ENCODE measurements at regions not wholly inside any gene's neighbourhood (a gene's known extent, or its start where the extent isn't known, plus 50 kb on each side); places are given as distances from the start of the nearest gene placed in this dataset.

DNA sequence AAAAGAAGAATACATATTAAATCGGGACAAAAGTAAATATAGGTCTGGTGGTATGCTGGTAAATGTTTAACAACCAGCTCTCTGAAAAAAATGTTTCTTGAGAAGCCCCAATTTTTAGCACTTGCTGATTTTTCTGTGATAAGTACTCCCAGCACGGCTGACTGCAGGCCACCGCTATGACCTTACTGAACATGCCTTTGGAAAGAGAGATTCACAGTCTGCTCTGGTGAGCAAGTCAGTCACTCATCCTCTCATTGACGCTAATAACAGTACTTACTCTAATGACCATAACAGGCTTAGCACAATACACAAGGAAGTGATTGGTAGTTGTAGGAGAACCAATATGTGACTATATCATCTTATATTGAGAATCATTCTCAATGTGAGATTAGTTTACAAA is 98.9 kb upstream of the BLTP1 start:
- no peak for DNase-seq (ENCODE audit: low read depth)
- H3K4me3 ChIP-seq (ENCODE audit: control insufficient read depth, low read depth, low read length) = no peak overlapping the region
- no peak for TF ChIP-seq CTCF (IDR thresholded peaks at IDR 0.05; ENCODE audit: control insufficient read depth, insufficient read depth, low read depth, low read length, missing control alignments)

DNA sequence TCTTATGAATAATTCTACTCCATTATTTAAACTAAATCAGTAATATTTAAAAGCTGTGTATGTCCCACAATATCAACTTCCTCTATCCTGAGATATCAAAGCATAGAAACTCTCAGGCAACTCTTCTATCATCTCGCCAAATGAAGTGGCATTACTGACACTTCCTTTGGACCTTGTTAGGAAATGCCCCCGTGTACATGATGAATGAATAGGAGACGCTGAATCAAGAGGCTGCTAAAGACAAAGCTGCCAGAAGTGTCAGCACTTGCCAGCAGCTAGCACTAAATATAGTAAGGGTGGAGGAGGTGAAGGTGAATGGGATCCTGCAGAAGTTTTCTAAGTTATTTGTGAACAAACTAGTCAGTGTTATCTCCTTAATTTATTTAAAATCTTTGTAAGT is 99.5 kb upstream of the BLTP1 start:
- H3K4me3 ChIP-seq (ENCODE audit: control insufficient read depth, low read depth, low read length) = no peak overlapping the region
- DNase-seq (ENCODE audit: low read depth) = no peak
- TF ChIP-seq CTCF (IDR thresholded peaks at IDR 0.05; ENCODE audit: control insufficient read depth, insufficient read depth, low read depth, low read length, missing control alignments) = no peak

- H3K4me3 ChIP-seq (ENCODE audit: control insufficient read depth, low read depth, low read length) = no peak overlapping the region
- DNase-seq (ENCODE audit: low read depth) = no peak
- no peak for TF ChIP-seq CTCF (IDR thresholded peaks at IDR 0.05; ENCODE audit: control insufficient read depth, insufficient read depth, low read depth, low read length, missing control alignments)
Measured at GRCh38 chr4:122050841-122051240, 99.0 kb upstream of the TRPC3 start.

DNA sequence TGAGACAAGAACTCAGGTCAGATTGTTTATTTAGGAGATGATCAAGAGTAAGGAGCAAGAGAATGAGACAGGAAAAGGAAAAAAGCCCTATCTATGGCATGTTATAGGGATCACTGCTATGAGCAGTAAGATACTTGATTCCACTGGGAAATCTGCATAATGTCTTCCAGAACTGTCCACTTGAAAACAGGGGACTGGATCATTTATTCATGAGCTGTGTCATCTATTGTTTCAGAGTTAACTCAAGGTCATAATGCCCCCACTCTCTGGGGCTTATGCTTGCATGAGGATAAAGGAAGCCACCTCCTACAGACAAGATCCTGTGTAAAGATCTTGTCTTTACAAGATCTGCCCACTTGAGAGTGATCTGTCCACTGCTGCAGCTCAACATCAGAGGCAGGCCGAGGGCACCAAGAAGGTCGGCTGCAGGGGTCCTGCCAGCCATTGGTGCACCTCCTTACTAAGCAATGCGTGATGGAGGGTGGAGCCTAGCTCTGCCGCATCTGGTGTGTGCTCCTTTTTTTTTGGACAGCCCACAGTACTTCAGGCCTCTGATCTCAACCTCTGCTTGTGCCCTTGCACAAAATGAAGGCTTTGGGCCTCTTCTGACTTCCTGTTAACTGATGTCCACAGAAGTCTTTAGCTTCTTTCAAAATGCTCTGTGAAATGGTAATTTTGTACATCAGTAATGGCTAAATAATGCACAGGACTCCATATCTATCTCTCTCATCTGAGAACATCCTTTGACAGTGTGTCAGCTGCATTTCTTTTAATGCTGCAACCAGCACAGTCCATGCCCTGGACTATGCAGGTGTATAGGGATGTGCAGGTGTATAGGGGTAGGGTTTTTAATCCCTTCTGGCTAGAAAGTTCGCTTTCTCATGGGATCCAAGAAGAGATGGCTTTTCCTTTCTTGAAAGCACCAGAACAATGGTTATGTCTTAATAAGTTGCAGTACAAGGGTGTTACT is 95.9 kb upstream of the TRPC3 start:
- H3K4me3 ChIP-seq (ENCODE audit: control insufficient read depth, low read depth, low read length) = no peak overlapping the region
- TF ChIP-seq CTCF (IDR thresholded peaks at IDR 0.05; ENCODE audit: control insufficient read depth, insufficient read depth, low read depth, low read length, missing control alignments) = no peak
- no peak for DNase-seq (ENCODE audit: low read depth)

- no peak for TF ChIP-seq CTCF (IDR thresholded peaks at IDR 0.05; ENCODE audit: control insufficient read depth, insufficient read depth, low read depth, low read length, missing control alignments)
- DNase-seq (ENCODE audit: low read depth) = no peak
- no peak overlapping the region for H3K4me3 ChIP-seq (ENCODE audit: control insufficient read depth, low read depth, low read length)
Measured at GRCh38 chr4:122046255-122046654, 94.4 kb upstream of the TRPC3 start.

GRCh38 chr4:122045533-122045932 is 93.7 kb upstream of the TRPC3 start:
- no peak overlapping the region for H3K4me3 ChIP-seq (ENCODE audit: control insufficient read depth, low read depth, low read length)
- peak; percentile 94 for DNase-seq (ENCODE audit: low read depth)
- no peak for TF ChIP-seq CTCF (IDR thresholded peaks at IDR 0.05; ENCODE audit: control insufficient read depth, insufficient read depth, low read depth, low read length, missing control alignments)
